DMS153 treated with DMSO at 0.1 percent for 48 hours (cell line): ENCODE measurements at regions not wholly inside any gene's neighbourhood (a gene's known extent, or its start where the extent isn't known, plus 50 kb on each side); places are given as distances from the start of the nearest gene placed in this dataset.
"Not testable (repeated sequence)": the region's sequence is repeated elsewhere in the genome, so short reads cannot be mapped to it uniquely, and the experiment has no call there.

Source experiments
- DNase-seq: peaks from one replicate; lab custom pipeline; 2025; ENCODE audit not compliant: unreplicated experiment; lab: John Stamatoyannopoulos, UW

DNA sequence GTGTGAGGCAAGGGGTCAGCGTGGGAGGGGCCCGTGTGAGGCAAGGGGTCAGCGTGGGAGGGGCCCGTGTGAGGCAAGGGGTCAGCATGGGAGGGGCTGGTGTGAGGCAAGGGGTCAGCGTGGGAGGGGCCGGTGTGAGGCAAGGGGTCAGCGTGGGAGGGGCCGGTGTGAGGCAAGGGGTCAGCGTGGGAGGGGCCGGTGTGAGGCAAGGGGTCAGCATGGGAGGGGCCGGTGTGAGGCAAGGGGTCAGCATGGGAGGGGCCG, 119.2 kb downstream of the SEPTIN14 start:
- not testable (repeated sequence) for DNase-seq

DNA sequence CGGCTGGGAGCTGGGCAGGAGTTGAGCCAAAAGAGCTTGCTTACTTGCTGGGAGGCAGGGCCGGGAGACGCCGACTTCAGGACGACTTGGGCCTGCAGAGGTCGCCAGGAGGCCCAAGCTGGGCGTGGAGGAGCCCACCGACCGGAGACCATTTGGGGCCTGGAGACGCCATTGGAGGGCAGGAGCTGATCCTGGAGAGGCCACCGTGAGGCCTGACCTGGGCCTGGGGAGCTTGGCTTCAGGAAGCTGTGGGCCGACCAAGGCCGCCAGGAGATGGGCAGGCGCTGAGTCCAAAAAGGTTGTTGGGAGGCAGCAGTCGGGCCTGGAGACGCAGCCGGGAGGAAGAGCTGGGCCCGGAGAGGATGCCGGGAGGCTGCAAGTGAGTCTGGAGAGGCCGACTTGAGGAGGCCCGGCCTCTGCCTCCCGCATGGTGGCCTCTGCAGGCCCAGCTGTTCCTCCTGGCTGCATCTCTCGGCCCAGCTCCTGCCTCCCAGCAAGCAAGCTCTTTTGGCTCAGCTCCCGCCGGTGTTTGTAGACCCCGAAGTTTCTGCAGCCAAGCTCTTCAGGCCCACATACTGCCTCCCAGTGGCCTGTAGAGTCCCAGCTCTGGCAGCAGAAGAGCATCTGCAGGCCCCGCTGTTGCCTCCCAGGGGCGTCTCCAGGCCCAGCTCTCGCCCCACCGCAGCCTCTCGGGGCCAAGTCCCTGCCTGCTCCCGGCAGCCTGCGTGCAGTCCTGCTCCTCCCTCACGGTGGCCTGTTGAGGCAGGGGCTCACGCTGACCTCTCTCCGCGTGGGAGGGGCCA, 119.7 kb downstream of the SEPTIN14 start:
- not testable (repeated sequence) for DNase-seq

DNA sequence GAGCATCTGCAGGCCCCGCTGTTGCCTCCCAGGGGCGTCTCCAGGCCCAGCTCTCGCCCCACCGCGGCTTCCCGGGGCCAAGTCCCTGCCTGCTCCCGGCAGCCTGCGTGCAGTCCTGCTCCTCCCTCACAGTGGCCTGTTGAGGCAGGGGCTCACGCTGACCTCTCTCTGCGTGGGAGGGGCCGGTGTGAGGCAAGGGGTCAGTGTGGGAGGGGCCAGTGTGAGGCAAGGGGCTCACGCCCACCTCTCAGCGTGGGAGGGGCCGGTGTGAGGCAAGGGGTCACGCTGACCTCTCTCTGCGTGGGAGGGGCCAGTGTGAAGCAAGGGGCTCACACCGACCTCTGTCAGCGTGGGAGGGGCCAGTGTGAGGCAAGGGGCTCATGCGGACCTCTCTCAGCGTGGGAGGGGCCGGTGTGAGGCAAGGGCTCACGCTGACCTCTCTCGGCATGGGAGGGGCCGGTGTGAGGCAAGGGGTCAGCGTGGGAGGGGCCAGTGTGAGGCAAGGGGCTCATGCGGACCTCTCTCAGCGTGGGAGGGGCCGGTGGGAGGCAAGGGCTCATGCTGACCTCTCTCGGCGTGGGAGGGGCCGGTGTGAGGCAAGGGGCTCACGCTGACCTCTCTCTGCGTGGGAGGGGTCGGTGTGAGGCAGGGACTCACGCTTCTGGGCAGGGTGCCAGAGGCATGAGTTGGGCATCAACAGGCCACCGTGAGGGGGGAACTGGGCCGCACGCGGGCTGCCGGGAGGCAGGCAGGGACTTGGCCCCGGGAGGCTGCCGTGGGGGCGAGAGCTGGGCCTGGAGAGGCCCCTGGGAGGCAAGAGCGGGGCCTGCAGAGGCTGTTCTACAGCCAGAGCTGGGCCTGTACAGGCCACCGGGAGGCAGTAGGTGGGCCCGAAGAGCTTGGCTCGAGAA, 120.6 kb downstream of the SEPTIN14 start:
- DNase-seq = not testable (repeated sequence)

DNA sequence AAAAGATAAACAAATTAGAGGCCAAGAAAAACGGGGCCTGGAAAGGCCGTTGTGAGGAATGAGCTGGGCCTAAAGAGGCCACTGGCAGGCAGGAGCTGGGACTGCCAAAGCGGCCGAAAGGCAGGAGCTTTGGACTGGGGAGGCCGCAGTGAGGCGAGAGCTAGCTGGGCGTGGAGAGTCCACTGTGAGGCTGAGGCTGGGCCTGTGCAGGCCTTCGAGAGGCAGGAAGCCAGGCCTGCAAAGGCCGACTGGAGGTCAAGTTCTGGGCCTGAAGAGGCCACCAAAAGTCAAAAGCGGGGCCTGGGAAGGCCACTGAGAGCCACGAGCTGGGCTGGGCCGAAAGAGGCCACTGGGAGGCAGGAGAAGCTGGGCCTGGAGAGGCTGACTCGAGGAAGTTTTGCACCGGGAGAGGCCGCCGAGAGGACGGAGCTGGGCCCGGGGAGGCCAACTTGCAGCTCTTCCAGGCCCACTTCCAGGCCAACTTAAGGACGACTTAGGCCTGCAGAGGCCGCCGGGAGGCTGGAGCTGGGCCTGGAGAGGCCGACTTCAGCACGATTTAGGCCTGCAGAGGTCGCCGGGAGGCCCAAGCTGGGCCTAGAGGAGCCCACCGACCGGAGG, 121.8 kb downstream of the SEPTIN14 start:
- not testable (repeated sequence) for DNase-seq

DNA sequence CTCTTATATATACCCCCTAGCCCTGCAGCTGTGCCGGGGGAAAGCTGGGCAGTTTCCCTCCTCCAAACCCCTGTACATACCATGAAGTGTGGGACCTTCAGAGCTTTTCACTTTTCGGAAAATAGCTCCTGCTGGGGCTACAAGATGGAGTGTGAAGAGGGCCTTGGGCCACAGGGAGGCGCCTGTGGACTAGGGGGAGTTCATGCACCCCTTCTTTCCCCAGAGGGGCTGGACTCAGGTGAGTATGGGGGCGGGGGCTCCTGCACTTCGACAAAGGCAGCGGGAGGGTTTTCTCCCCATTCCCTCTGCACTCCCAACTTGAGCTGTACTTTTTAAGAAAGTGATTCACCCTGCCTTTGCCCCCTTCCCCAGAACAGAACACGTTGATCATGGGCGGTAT, 122.5 kb downstream of the SEPTIN14 start:
- not testable (repeated sequence) for DNase-seq

DNA sequence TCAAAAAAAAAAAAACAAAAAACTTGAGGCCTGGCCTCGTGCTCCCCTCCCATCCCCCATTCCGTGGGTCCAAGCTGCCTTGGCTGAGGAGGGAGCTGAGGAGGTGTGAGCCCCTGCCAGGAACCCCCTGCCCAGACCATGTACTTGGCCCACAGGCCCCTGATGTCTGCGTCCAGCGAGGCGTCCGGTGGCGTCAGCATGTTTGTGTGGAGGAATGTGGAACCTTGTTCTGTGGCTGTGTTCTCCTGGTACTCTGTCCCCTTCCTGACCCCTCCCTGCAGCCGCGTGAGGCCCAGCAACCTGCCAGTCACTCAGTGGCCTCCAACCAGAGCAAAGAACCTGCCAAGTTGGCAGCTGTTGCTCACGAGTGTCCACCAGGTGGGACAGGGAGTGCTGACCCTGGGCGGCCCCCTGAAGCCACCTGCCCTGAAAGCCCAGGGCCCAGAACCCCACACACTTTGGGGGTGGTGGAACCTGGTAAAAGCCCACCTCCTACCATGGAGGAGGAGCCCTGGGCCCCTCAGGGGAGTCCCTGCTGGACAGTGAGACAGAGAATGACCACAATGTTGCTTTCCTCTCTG, 125.8 kb downstream of the SEPTIN14 start:
- not testable (repeated sequence) for DNase-seq

DNA sequence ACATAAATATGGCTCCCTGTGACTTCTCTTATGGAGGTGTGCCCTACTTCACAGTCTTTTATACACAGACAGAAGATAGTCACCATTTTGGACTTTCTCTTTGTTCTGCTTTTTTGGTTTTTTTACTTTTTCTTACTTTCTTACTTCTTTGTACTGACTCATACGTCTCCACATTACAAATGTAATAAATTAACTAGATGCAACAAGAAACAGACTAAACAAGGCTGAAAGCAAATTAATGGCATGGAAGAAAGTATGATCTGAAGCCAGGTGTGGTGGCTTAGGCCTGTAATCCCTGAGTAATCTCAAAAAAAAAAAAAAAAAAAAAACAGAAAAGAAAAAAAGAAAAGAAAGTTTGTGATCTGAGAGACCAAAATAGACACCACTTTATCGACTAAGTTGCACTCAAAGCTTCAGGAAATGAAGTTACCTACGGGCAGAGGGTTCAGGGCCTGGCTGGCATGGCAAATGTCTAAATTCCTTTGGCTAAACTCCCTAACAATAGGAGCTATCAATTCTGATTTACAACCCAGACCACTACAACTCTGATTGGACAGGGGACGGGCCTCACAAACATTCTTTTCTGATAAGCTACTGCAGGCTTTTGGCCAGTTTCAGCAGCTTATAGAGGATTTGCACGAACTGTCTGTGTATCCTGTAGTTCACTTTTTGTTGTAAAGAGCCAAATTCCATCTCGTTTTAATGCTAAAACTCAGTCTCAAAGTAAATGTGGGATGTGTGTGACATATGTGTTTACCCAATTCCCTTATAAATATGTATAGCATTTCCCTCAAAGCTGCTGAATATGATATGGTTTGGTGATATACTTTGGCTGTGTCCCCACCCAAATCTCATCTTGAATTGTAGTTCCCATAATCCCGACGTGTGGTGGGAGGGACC, 129.1 kb downstream of the SEPTIN14 start:
- no peak for DNase-seq

DNA sequence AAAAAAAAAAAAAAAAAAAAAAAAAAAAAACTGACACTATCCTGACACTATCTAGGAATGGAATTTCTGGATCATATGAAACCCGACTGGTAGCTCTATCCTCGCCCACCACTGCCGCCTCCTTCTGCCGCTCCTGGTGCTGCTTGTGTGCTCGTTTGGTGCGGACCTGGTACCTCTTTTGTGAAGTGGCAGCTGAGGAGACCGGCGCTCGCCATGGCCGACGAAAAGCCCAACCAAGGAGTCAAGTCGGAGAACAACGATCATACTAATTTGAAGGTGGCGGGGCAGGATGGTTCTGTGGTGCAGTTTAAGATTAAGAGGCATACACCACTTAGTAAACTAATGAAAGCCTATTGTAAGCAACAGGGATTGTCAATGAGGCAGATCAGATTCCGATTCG, 130.6 kb downstream of the SEPTIN14 start:
- no peak for DNase-seq

DNA sequence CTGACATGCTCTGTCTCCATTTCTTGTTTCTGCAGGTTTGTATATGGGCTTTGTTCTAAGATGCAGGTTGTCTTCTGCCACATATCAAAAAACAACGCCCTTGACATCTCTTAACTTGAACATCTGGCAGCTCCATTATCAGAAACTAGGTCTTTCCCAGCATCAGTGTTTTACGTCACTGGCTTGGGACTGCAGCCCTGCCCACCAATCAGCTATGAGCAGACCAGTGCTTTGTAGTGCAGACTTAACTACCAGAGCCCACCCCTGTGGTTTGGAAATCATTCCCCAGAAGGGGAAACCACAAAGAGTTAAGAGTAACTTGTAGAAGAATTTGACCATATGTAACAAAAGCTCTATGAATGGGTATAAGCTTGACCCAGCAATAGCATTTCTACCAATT, 132.4 kb downstream of the SEPTIN14 start:
- no peak for DNase-seq

DNA sequence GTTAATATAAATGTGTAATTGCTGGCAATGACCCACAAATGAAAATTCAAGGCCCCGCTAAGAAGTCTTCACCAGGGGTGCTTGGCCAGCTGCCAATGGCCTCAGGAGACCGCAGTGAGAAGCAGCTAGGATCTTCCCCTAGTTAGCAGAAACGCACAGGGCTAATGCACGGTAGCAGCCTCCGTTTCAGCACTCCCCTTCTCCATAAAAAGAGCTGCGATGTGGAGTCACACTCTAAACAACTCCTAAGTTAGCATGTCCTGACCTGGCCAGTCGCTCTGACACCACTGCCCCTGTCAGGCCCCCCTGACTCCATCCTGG, 139.0 kb downstream of the SEPTIN14 start:
- no peak for DNase-seq

DNA sequence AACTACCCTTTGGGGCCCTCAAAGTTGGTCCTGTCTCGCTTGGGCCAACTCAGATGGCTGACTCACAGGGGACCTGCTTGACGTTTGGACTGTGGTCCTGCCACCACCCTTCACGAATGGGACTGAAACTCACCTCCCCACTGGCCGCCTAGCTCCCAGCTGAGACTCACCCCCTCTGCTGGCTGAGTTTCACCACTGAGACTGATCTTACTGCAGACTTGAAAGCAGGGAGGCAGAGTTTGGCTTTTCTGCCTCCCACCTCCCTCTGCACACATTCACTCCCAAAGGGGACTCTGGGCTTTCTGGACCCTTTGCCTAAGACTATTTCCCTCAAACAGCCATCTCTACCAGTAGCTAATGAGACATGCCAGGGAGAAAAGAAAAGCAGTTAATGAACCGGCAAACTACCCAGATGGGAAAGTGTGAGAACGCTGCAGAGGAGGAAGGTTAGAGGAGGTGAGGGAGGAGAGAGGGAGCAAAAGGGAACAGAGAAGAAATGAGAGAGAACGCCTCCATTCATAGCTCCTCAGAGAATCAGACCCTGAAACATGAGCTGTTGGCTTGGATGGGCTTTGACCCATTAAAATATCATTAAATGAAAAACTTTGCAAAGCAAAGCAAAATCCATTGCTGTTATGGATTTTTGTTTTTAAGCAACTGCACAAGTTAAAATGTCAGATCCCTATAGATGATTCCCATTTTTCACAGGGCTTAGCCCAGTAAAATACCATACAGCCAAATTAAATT, 139.5 kb downstream of the SEPTIN14 start:
- DNase-seq = not testable (repeated sequence)

DNA sequence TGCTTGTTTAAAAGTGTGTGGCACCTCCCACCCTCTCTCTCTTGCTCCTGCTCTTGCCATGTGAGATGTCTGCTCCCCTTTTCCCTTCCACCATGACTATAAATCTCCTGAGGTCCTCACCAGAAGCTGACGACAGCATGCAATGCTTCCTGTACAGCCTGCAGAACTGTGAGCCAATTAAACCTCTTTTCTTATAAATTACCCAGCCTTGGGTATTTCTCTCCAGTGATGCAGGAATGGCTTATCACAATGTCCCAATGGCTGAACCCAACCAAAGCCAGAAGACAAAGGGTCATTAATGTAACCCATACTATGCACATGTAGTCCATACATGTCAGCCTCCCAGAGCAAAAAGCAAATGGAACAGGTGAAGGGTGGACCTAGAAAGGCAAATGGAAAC, 141.5 kb downstream of the SEPTIN14 start:
- DNase-seq = not testable (repeated sequence)

DNA sequence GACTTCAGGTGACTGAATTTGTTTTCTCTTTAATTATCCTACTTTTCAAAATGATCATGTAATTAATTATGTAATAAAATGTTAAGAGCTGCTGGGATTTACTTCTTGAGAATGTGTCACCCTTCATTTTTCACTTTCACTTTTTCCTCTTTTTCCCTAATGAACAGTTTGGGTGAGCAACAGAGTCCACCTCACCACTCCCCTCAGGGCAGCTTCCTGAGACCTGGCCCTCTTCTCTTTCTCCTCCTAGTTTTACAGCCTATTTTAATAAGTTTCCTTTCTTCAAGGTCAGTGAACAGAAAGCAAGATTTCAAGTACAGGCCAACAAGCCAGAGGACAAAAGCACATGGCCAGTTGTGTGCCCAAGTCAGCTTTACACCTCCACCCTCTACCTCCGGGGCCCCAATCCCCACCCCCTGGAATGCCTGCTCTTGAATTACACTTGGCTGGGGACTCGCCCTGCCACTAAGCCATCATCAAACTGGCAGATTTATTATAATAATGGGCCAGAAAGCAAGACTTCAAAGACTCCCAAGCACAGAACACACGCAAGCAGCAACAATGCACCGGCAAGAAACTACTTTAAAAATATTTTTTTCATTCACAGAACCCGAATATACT, 143.1 kb upstream of the VOPP1 start:
- not testable (repeated sequence) for DNase-seq

DNA sequence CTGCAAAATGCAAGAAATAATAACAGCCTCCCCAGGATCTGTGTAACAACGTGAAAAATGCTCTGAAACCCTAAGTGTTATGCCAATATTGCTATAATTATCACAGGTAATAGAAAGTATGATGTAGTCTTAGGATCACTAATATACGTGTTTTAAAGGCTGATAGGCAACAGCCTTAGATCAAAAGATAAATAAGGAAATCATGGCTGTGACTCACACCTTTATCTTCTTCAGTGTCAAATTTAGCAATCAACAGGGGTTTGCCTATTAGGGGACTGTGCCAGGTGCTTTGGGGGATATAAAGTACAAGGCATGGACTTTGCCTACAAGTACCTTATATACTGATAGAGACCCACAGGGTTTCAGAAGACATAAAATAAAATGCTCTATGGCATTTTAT, 142.1 kb upstream of the VOPP1 start:
- DNase-seq = not testable (repeated sequence)

DNA sequence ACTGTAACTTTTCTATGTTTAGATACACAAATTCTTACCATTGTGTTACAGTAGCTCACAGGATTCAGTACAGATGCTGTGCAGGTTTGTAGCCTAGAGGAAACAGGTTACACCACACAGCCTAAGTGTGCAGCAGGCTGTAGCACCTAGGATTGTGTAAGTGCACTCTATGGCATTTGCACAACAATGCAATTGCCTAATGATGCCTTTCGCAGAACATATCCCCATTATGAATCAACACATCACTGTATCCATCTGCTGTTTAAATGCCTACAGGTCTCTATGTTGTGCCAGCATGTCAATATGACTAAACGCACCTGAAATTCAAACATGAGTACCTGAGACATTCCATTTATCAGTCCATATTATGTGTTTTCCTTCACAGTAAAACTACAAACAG, 138.0 kb upstream of the VOPP1 start:
- DNase-seq = not testable (repeated sequence)

DNA sequence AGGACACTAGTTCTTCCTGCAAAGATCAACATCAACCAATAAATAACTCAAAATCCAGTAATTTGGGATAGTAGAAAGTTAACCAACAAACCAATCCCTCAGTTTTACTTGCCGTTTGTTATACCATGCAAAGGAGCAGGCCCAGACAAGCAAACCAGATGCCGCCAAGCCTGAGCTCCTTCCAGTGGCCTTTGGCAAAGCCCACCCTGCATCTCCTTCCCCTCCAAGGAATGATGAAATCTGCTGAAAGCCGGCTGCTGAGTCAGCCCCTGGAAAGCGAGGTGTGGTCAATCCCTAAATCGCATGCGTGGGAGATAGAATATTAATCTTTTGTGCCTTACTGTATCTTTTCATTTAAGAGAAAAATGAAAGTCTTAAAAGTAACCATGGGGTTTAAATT, 135.7 kb upstream of the VOPP1 start:
- not testable (repeated sequence) for DNase-seq

DNA sequence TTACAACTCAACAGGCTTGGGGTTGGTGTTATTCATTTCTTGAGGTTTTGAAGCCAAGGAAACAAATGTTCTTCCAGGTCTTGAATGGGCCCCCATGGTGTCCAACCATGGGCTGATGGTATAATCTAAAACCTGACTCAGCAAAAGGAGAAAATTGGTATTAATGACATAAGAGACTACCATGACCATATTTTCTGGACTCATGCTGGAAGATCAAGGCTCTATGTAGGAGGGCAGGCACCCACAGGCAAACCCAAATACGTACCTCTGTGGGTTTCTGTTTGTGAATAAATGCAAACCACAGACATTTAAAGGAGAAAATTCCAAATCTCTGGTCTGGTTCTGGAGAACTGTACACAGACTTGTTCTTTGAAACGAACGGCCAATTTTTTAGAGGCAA, 135.1 kb upstream of the VOPP1 start:
- not testable (repeated sequence) for DNase-seq

DNA sequence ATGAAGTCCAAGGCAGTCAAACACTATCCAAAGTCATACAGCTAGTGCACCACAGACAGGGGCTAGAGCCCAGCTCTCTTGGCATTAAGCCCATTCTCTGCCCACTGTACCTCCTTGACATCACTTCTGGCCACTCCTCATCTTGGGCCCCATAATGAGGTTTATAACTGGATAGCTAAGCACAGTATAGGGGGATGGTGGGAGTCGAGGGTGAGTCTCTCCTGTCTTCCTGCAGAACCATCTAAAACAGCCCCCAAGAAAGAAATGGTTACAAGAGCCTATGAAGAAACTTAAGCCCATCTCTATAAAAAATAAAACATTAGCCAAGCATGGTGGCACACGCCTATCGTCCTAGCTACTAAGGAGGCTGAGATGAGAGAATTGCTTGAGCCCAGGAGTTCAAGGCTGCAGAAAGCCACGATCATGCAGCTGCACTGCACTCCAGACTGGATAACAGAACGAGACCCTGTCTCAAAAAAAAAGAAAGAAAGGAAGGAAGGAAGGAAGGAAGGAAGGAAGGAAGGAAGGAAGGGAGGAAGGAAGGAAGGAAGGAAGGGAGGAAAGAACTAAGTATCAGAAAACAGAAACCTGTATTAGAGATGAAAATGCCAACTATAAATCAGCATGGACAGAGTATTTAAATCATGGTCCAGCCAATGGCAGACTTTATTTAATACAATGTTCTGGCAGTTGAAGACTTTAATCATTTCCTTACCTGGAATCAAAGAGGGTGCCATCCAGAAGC, 134.3 kb upstream of the VOPP1 start:
- not testable (repeated sequence) for DNase-seq
